ENCODE measurements at regions not wholly inside any gene's neighbourhood (a gene's known extent, or its start where the extent isn't known, plus 50 kb on each side); places are given as distances from the start of the nearest gene placed in this dataset.

DNA sequence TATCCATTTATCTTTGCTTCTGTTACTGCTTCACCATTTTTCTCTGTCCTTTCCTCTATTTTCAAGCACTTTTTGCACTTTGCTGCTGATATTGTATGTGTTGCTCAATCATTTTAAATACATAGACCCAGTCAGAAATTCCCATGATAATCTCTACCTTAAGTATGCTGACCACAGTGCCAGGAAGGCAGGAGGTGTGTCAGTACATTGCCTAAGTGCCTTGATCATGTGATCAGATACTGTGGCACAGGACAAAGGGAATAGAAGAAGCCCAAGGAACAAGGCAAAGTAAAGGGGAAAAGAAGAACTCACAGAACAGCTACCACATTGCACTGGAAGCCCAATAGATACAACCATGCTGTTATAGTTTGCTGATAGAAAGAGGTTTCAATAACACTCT, 53.7 kb upstream of the CD36 start:
- TF ChIP-seq, protein P1, sequence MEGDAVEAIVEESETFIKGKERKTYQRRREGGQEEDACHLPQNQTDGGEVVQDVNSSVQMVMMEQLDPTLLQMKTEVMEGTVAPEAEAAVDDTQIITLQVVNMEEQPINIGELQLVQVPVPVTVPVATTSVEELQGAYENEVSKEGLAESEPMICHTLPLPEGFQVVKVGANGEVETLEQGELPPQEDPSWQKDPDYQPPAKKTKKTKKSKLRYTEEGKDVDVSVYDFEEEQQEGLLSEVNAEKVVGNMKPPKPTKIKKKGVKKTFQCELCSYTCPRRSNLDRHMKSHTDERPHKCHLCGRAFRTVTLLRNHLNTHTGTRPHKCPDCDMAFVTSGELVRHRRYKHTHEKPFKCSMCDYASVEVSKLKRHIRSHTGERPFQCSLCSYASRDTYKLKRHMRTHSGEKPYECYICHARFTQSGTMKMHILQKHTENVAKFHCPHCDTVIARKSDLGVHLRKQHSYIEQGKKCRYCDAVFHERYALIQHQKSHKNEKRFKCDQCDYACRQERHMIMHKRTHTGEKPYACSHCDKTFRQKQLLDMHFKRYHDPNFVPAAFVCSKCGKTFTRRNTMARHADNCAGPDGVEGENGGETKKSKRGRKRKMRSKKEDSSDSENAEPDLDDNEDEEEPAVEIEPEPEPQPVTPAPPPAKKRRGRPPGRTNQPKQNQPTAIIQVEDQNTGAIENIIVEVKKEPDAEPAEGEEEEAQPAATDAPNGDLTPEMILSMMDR (IDR thresholded peaks at IDR 0.05), result no peak
- no peak for TF ChIP-seq EZH2 (IDR thresholded peaks at IDR 0.05; ENCODE audit: borderline replicate concordance, insufficient read depth, low read depth, low read length, poor library complexity, severe bottlenecking)
